Activated B cell treated with CpG ODN at 0.5 μM for 24 hours (primary cell): ENCODE measurements at regions not wholly inside any gene's neighbourhood (a gene's known extent, or its start where the extent isn't known, plus 50 kb on each side); places are given as distances from the start of the nearest gene placed in this dataset.

Experiments
- ATAC-seq: fragments of 200-7000 bp; cut with Tn5 transposase; one replicate; pipeline ENCODE4 v1.10.0; 2021; ENCODE audit warnings: low read depth, mild to moderate bottlenecking, moderate library complexity
- CTCF ChIA-PET: fragments of 350-600 bp; sonication (Branson Sonifier 250); formaldehyde crosslinking; loops from one replicate; lab custom pipeline; 2021; ENCODE audit warnings: antibody characterized with exemption; lab: Charles Lee
- POLR2A ChIA-PET: fragments of 350-600 bp; sonication (Branson Sonifier 250); formaldehyde crosslinking; loops from one replicate; lab custom pipeline; 2021; ENCODE audit warnings: antibody characterized with exemption; lab: Charles Lee
- DNase-seq: peaks from one replicate; pipeline ENCODE4 v3.0.0; 2022
- H3K27ac Mint-ChIP-seq: one replicate; pipeline ENCODE4 v1.8.0; 2020; ENCODE audit warnings: mixed read lengths
- H3K27me3 Mint-ChIP-seq: one replicate; pipeline ENCODE4 v1.8.0; 2021; ENCODE audit warnings: mixed read lengths
- H3K36me3 Mint-ChIP-seq: one replicate; pipeline ENCODE4 v1.8.0; 2021; ENCODE audit warnings: low read depth, mixed read lengths
- H3K4me1 Mint-ChIP-seq: one replicate; pipeline ENCODE4 v1.8.0; 2021; ENCODE audit warnings: mixed read lengths
- H3K4me3 Mint-ChIP-seq: one replicate; pipeline ENCODE4 v1.8.0; 2020; ENCODE audit warnings: mild to moderate bottlenecking, mixed read lengths
- H3K9me3 Mint-ChIP-seq: one replicate; pipeline ENCODE4 v1.8.0; 2020; ENCODE audit warnings: mixed read lengths
- CTCF ChIP-seq: fragments of 200-600 bp; IDR thresholded peaks from one replicate; pipeline ENCODE4 v1.8.0; 2022; ENCODE audit warnings: antibody characterized with exemption, mild to moderate bottlenecking
- intact Hi-C: fragments of 100-400 bp; cut with micrococcal nuclease; formaldehyde crosslinking; loops from one replicate; pipeline ENCODE4 v1.15.1; 2024

- no peak for DNase-seq
- no peak overlapping the region for H3K4me3 Mint-ChIP-seq
- H3K27ac Mint-ChIP-seq: no peak overlapping the region
- H3K27me3 Mint-ChIP-seq: no peaks in the 10 kb centered on the region
- intact Hi-C loops: no loop called here
- H3K9me3 Mint-ChIP-seq: peaks cover 7% of the 10 kb centered on the region
- TF ChIP-seq CTCF: no peak
- POLR2A ChIA-PET: no interaction called here
- H3K4me1 Mint-ChIP-seq: no peaks in the 10 kb centered on the region
- no peak for ATAC-seq
- CTCF ChIA-PET: no interaction called here
- no peaks in the 10 kb centered on the region for H3K36me3 Mint-ChIP-seq
Measured at GRCh38 chr9:87180361-87180760, 233.1 kb upstream of the GAS1 start.

GRCh38 chr9:87180841-87181240 lies 233.5 kb upstream of the GAS1 start:
- peaks cover 7% of the 10 kb centered on the region for H3K9me3 Mint-ChIP-seq
- no peak for TF ChIP-seq CTCF
- POLR2A ChIA-PET: no interaction called here
- H3K27me3 Mint-ChIP-seq: no peaks in the 10 kb centered on the region
- ATAC-seq: no peak
- intact Hi-C loops: no loop called here
- H3K4me3 Mint-ChIP-seq: no peak overlapping the region
- no peaks in the 10 kb centered on the region for H3K4me1 Mint-ChIP-seq
- H3K27ac Mint-ChIP-seq: no peak overlapping the region
- CTCF ChIA-PET: no interaction called here
- no peaks in the 10 kb centered on the region for H3K36me3 Mint-ChIP-seq
- no peak for DNase-seq

GRCh38 chr9:87181670-87182069 lies 234.4 kb upstream of the GAS1 start:
- ChIA-PET CTCF (no interaction called here), POLR2A (no interaction called here)
- Mint-ChIP-seq H3K36me3 (no peaks in the 10 kb centered on the region), H3K4me1 (no peaks in the 10 kb centered on the region), H3K4me3 (no peak overlapping the region), H3K27me3 (no peaks in the 10 kb centered on the region), H3K9me3 (peaks cover 7% of the 10 kb centered on the region), H3K27ac (no peak overlapping the region)
- intact Hi-C loops: no loop called here
- DNase-seq: no peak
- ATAC-seq: no peak
- no peak for TF ChIP-seq CTCF

GRCh38 chr9:87184956-87185642 lies 237.8 kb upstream of the GAS1 start:
- DNase-seq (no peak), ATAC-seq (no peak)
- Mint-ChIP-seq H3K4me1 (no peaks in the 10 kb centered on the region), H3K27me3 (no peaks in the 10 kb centered on the region), H3K4me3 (no peak overlapping the region), H3K27ac (no peak overlapping the region), H3K36me3 (no peaks in the 10 kb centered on the region), H3K9me3 (peaks cover 7% of the 10 kb centered on the region)
- CTCF ChIA-PET: no interaction called here
- POLR2A ChIA-PET: no interaction called here
- intact Hi-C loops: no loop called here
- TF ChIP-seq CTCF: no peak

GRCh38 chr9:87187656-87188055 lies 240.3 kb upstream of the GAS1 start:
- Mint-ChIP-seq H3K27ac (no peak overlapping the region), H3K27me3 (no peaks in the 10 kb centered on the region), H3K4me1 (no peaks in the 10 kb centered on the region), H3K9me3 (peaks cover 4% of the 10 kb centered on the region), H3K36me3 (no peaks in the 10 kb centered on the region), H3K4me3 (no peak overlapping the region)
- TF ChIP-seq CTCF: no peak
- no peak for ATAC-seq
- POLR2A ChIA-PET: no interaction called here
- intact Hi-C loops: no loop called here
- DNase-seq: no peak
- CTCF ChIA-PET: no interaction called here
